ENCODE measurements at regions not wholly inside any gene's neighbourhood (a gene's known extent, or its start where the extent isn't known, plus 50 kb on each side); places are given as distances from the start of the nearest gene placed in this dataset.

- in situ Hi-C loops (cut with MboI; ENCODE audit: low sequenced_read_pairs, unreplicated experiment): no loop called here
- no peak for DNase-seq (ENCODE audit: low spot score)
Observed at GRCh38 chr13:73955977-73956500, 178.2 kb downstream of the KLF12 start.

GRCh38 chr13:73954808-73955207 is 179.4 kb downstream of the KLF12 start:
- TF ChIP-seq CTCF (IDR thresholded peaks at IDR 0.05; ENCODE audit: borderline replicate concordance, control extremely low read depth, extremely low read depth, insufficient read depth, missing control alignments): no peak
- no peak for DNase-seq (ENCODE audit: low spot score)
- in situ Hi-C loops (cut with MboI; ENCODE audit: low sequenced_read_pairs, unreplicated experiment): no loop called here

More at GRCh38 chr13:73955977-73956500, 178.2 kb downstream of the KLF12 start:
- no peak for TF ChIP-seq CTCF (IDR thresholded peaks at IDR 0.05; ENCODE audit: borderline replicate concordance, control extremely low read depth, extremely low read depth, insufficient read depth, missing control alignments)

- TF ChIP-seq CTCF (IDR thresholded peaks at IDR 0.05; ENCODE audit: borderline replicate concordance, control extremely low read depth, extremely low read depth, insufficient read depth, missing control alignments): no peak
- in situ Hi-C loops (cut with MboI; ENCODE audit: low sequenced_read_pairs, unreplicated experiment): no loop called here
- DNase-seq (ENCODE audit: low spot score): no peak
Observed at GRCh38 chr13:73952648-73953047, 181.6 kb downstream of the KLF12 start.

GRCh38 chr13:73948848-73949529 is 185.2 kb downstream of the KLF12 start:
- in situ Hi-C loops (cut with MboI; ENCODE audit: low sequenced_read_pairs, unreplicated experiment): no loop called here
- TF ChIP-seq CTCF (IDR thresholded peaks at IDR 0.05; ENCODE audit: borderline replicate concordance, control extremely low read depth, extremely low read depth, insufficient read depth, missing control alignments): no peak
- no peak for DNase-seq (ENCODE audit: low spot score)

- no peak for TF ChIP-seq CTCF (IDR thresholded peaks at IDR 0.05; ENCODE audit: borderline replicate concordance, control extremely low read depth, extremely low read depth, insufficient read depth, missing control alignments)
- DNase-seq (ENCODE audit: low spot score): no peak
- in situ Hi-C loops (cut with MboI; ENCODE audit: low sequenced_read_pairs, unreplicated experiment): no loop called here
Observed at GRCh38 chr13:73945871-73946270, 188.3 kb downstream of the KLF12 start.

- TF ChIP-seq CTCF (IDR thresholded peaks at IDR 0.05; ENCODE audit: borderline replicate concordance, control extremely low read depth, extremely low read depth, insufficient read depth, missing control alignments): no peak
- in situ Hi-C loops (cut with MboI; ENCODE audit: low sequenced_read_pairs, unreplicated experiment): no loop called here
- DNase-seq (ENCODE audit: low spot score): no peak
Observed at GRCh38 chr13:73945382-73945781, 188.8 kb downstream of the KLF12 start.
